ENCODE measurements at regions not wholly inside any gene's neighbourhood (a gene's known extent, or its start where the extent isn't known, plus 50 kb on each side); places are given as distances from the start of the nearest gene placed in this dataset.

- TF ChIP-seq CTCF (IDR thresholded peaks at IDR 0.05) = no peak
- no peak for TF ChIP-seq POLR2A (IDR thresholded peaks at IDR 0.05)
These were observed 508.0 kb downstream of the OMA1 start for GRCh38 chr1:58038574-58038973.
